ENCODE measurements at regions not wholly inside any gene's neighbourhood (a gene's known extent, or its start where the extent isn't known, plus 50 kb on each side); places are given as distances from the start of the nearest gene placed in this dataset.

- TF ChIP-seq FOS (IDR thresholded peaks at IDR 0.05; ENCODE audit: extremely low read depth, insufficient read length) (no peak), ZNF274 (IDR thresholded peaks at IDR 0.05; ENCODE audit: borderline replicate concordance, low read depth, low read length) (no peak), STAG1 (CRISPR knock-in tag; IDR thresholded peaks at IDR 0.05; ENCODE audit: borderline replicate concordance) (no peak)
Observed at GRCh38 chr10:22825841-22826240, 102.0 kb upstream of the ARMC3 start.
